HG02610 (cell line): ENCODE measurements at regions not wholly inside any gene's neighbourhood (a gene's known extent, or its start where the extent isn't known, plus 50 kb on each side); places are given as distances from the start of the nearest gene placed in this dataset.

Source experiments
- ATAC-seq: cut with Tn5 transposase; IDR thresholded peaks from one replicate; pipeline ENCODE4 v1.9.1; 2021; ENCODE audit warnings: mild to moderate bottlenecking, moderate library complexity; ENCODE audit not compliant: unreplicated experiment

GRCh38 chr9:126235336-126236243 is 91.0 kb upstream of the MVB12B start:
- ATAC-seq: no peak

DNA sequence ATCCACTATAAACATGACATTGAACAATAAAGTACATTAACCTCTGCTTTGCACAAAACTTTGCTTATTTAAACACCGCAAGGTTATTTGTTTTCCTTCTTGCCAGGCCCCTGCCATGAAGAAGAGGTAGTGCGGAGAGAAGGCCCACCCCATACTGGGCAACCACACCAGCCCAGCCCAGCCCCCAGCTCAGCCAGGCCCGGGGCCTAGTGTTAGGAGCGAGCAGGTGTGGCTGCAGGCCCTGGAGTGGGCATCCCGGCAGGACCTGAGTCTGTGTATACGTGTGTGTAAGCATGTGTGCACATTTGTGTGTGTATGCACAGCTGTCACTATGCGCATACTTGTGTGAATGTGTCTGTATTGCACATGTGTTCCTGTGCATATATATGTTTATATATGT is 90.4 kb upstream of the MVB12B start:
- ATAC-seq: no peak

- no peak for ATAC-seq
Measured at GRCh38 chr9:126238415-126238814, 88.2 kb upstream of the MVB12B start.

- ATAC-seq: no peak
Measured at GRCh38 chr9:126239515-126239914, 87.1 kb upstream of the MVB12B start.

GRCh38 chr9:126240835-126241234 is 85.8 kb upstream of the MVB12B start:
- no peak for ATAC-seq

DNA sequence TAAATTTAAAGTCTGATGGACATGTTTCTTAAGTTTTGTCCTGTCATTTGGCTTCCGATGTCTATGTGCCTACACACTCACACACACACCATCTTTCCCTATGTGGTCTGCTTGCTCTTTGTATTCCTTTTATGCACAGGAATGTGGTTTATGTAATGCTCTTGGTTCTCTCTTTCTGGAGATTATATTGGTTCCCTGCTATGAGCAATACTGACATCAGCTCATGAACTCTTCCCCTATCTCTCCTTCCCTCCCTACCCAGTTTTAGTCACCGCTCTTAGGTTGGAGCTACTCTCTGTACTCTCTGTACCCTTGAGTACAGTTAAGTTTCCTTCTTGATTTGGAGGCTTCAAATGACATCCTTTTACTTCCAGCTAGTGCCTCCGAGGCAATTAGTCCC is 77.9 kb upstream of the MVB12B start:
- ATAC-seq: no peak

- no peak for ATAC-seq
Measured at GRCh38 chr9:126261584-126262356, 64.9 kb upstream of the MVB12B start.

GRCh38 chr9:126262738-126263137 is 63.9 kb upstream of the MVB12B start:
- no peak for ATAC-seq

DNA sequence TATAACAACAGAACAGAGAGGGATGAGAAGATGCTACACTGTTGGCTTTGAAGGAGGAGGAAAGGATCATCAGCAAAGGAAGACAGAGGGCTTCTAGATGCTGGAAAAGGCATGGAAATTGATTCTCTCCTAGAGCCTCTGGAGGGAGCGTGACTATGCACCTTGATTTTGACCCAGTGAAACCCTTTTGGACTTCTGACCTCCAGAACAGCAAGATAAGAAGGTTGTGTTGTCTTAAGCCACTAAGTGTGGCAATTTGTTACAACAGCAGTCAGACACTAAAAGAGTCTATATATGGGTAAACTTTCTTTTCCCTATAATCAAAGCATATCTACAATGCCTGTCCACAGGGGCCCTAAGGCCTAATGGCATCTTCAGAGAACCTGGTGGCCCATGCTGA is 56.1 kb upstream of the MVB12B start:
- ATAC-seq: no peak

GRCh38 chr9:126275386-126276001 is 51.1 kb upstream of the MVB12B start:
- no peak for ATAC-seq

- no peak for ATAC-seq
Measured at GRCh38 chr9:126276056-126276728, 50.4 kb upstream of the MVB12B start.
